HG02798 (cell line): ENCODE measurements at regions not wholly inside any gene's neighbourhood (a gene's known extent, or its start where the extent isn't known, plus 50 kb on each side); places are given as distances from the start of the nearest gene placed in this dataset.
A peak's percentile ranks its signal among the peaks of the same experiment; 100 is the strongest.
"Not testable (repeated sequence)": the region's sequence is repeated elsewhere in the genome, so short reads cannot be mapped to it uniquely, and the experiment has no call there.

ENCODE experiments used
- ATAC-seq: cut with Tn5 transposase; IDR thresholded peaks from one replicate; pipeline ENCODE4 v1.9.1; 2021; ENCODE audit warnings: mild to moderate bottlenecking; ENCODE audit not compliant: unreplicated experiment, poor library complexity

GRCh38 chr12:131598717-131599116 is 112.2 kb upstream of the SFSWAP start:
- ATAC-seq = no peak

- no peak for ATAC-seq
These were observed 111.4 kb upstream of the SFSWAP start for GRCh38 chr12:131599190-131600159.

- no peak for ATAC-seq
These were observed 110.7 kb upstream of the SFSWAP start for GRCh38 chr12:131600160-131600532.

- not testable (repeated sequence) for ATAC-seq
These were observed 109.4 kb upstream of the SFSWAP start for GRCh38 chr12:131601499-131601898.

- no peak for ATAC-seq
These were observed 107.6 kb upstream of the SFSWAP start for GRCh38 chr12:131603106-131603938.

GRCh38 chr12:131603939-131604795 is 106.7 kb upstream of the SFSWAP start:
- no peak for ATAC-seq

GRCh38 chr12:131604859-131605258 is 106.0 kb upstream of the SFSWAP start:
- ATAC-seq = no peak

- ATAC-seq = no peak
These were observed 105.5 kb upstream of the SFSWAP start for GRCh38 chr12:131605304-131605829.

DNA sequence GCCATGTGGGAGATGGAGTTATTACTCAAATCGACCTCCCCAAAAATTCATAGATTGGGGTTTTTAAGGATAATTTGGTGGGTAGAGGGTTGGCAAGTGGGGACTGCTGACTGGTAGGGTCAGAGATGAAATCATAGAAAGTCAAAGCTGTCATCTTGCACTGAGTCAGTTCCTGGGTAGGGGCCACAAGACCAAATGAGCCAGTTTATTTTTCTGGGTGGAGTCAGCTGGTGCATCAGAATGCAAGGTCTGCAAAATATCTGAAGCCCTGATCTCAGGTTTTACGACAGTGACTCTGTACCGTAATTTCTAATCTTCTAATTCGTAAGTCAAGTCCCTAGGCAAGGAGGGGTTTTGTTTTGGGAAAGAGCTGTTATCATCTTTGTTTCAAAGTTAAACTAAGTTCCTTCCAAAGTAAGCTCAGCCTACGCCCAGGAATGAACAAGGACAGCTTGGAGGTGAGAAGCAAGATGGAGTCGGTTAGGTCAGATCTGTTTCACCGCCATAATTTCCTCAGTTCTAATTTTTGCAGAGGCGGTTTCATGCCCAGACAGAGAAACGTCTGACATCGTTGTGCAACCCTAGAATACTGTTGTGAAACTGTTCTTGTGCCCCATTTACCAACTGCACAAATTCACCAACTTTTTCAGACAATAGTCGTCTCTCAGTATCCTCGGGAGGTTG is 104.5 kb upstream of the SFSWAP start:
- ATAC-seq = no peak

DNA sequence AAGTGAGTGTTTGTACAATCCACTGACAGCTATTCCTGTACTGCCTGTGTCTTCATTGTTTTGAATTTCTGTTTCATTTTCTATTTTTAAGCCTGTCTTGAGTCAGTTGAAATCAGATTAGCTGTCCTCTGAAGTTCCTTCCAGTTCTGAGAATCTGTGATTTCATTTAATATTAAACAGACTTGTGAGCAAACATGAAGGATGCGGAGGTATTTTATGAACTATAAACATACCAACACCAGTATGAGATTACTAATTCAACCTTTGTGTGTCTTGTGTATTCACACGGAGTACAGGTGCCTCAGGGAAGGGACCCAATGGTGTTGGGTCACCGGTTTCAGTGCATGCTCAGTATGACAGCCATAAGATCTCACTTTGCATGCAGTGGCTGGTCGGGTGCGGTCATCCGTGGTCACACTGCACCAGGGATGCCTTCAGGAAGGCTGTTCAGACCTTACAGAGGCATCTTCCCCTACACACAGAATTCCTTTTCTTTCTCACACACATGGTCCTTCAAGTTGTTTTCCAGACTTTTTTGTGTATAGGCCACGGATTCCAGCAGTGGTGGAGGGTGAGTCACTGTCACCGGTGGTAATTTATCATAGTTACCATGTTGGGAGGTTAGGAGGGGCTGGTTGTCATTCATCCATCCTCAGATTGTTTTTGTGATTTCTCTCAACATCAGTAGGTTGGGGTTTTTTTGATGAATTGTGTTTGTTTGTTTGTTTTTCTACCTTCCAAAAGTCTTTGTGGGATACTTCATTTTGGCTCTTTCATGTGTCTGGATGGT is 103.0 kb upstream of the SFSWAP start:
- peak; percentile 85 for ATAC-seq

- no peak for ATAC-seq
These were observed 101.9 kb upstream of the SFSWAP start for GRCh38 chr12:131608740-131609690.

DNA sequence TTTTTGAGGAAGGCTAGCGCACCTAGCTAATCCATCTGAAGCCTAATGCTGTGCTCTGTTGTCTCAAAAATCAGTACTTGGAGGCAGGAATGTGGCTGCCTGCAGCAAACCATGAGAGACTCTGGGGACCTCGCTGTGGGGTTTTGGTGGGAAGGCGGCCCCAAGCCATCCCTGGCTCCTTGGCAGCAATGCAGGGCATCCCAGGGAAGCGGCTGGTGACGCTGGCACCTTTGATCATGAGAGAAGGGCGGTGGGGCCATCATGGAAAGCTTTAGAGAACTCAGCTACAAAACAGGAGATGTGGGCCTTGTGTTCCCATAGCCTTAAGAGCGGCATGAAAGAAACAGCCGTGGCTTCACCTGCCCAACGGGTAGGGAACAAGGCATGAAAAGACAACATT is 101.1 kb upstream of the SFSWAP start:
- no peak for ATAC-seq

DNA sequence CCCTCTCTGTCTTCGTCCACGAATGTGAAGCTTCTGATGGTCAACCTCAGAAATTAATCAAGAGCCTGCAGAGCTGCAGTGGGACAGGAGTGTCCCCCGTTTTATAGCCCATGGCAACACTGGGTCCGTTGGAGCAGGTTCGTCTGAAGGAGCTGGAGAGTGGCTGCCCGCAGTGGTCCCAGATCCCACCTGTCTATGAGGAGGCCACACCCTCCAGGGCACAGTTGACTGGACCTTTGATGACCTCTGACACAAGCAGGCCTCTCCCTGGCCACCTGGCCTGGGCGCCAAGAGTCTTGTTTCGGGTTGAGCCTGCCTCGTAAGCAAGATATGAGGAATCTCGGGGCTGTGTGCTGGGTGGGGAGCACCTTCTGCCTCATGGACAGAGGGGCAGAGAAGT is 100.7 kb upstream of the SFSWAP start:
- ATAC-seq = no peak

GRCh38 chr12:131610891-131611290 is 100.0 kb upstream of the SFSWAP start:
- ATAC-seq = no peak

DNA sequence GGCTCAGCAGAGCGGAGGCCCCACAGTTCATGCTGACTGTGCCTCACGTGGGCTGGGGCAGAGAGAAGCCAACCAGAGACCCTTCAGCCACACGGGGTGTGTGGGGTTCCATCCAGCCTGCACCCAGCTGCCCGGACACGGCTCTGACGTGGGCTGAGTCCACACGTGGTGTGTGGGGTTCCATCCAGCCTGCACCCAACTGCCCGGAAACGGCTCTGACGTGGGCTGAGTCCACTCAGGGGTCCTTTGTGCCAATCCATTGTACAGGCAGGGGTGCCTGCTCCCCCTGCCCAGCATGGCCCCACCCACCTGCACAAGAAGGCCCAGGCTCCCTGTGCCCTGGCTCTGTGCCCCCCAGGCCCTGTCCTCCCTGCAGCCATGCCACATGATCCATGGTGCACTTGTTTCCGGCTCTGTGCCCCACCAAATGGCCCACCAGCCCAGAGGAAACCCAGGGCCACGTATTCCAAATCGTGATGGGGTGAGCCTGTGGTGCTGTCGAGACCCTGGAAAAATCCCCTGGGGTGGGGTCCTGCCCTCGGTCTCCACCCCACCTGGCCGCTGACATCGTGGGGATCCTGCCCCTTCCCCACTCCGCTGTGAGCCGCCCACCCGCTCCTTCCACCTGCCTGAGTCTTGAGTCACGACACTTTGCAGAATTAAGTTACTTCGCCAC is 99.3 kb upstream of the SFSWAP start:
- ATAC-seq = no peak

GRCh38 chr12:131612092-131612755 is 98.7 kb upstream of the SFSWAP start:
- no peak for ATAC-seq

DNA sequence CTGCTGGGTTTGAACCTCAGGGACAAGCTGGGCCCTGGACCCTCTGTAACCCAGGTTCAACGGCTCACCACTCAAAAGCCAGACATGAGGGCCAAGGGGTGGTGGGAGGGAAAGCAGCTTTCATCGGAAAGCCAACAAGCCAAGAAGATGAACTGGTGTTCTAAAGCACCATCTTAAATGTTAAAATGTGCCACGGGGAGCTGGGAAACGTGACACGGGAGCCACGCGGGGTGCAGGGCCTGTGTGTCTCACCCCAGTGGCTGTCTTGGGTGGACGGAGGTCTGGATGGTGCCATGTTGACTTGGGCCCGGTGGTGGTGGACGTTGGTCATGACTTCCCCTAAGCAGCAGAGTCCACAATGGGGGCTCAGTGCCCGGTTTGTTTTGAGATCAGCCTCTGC is 97.7 kb upstream of the SFSWAP start:
- no peak for ATAC-seq
